Stimulated activated CD4-positive, alpha-beta T cell treated with anti-CD3 and anti-CD28 coated beads, TNF-alpha, amount 100 ng/mL, for 48 hours (primary cell): ENCODE measurements at regions not wholly inside any gene's neighbourhood (a gene's known extent, or its start where the extent isn't known, plus 50 kb on each side); places are given as distances from the start of the nearest gene placed in this dataset.
"Not testable (repeated sequence)": the region's sequence is repeated elsewhere in the genome, so short reads cannot be mapped to it uniquely, and the experiment has no call there.

ENCODE experiments used
- DNase-seq, 3 donors: peaks; one replicate each; pipeline ENCODE4 v3.0.0-alpha.2; 2020; ENCODE audit warnings: low read depth in 3 of 3

- DNase-seq: no peak
These were observed 307.7 kb upstream of the ARSJ start for GRCh38 chr4:114287079-114287696.

- no peak for DNase-seq
These were observed 302.5 kb upstream of the UGT8 start for GRCh38 chr4:114296126-114296525.

GRCh38 chr4:114302472-114302871 is 296.1 kb upstream of the UGT8 start:
- DNase-seq: no peak

GRCh38 chr4:114304046-114304445 is 294.6 kb upstream of the UGT8 start:
- DNase-seq: no peak

- DNase-seq: no peak
These were observed 294.0 kb upstream of the UGT8 start for GRCh38 chr4:114304567-114304966.

- no peak for DNase-seq
These were observed 291.7 kb upstream of the UGT8 start for GRCh38 chr4:114306946-114307345.

GRCh38 chr4:114310296-114310925 is 288.2 kb upstream of the UGT8 start:
- DNase-seq: no peak

GRCh38 chr4:114311787-114312186 is 286.8 kb upstream of the UGT8 start:
- DNase-seq: no peak

GRCh38 chr4:114312338-114312737 is 286.3 kb upstream of the UGT8 start:
- DNase-seq: no peak

GRCh38 chr4:114316789-114317188 is 281.8 kb upstream of the UGT8 start:
- no peak for DNase-seq

GRCh38 chr4:114317564-114317963 is 281.0 kb upstream of the UGT8 start:
- no peak for DNase-seq

- no peak for DNase-seq
These were observed 280.3 kb upstream of the UGT8 start for GRCh38 chr4:114318309-114318708.

- DNase-seq: no peak
These were observed 278.5 kb upstream of the UGT8 start for GRCh38 chr4:114320126-114320525.

- DNase-seq: no peak
These were observed 277.2 kb upstream of the UGT8 start for GRCh38 chr4:114321366-114321765.

GRCh38 chr4:114323841-114324240 is 274.8 kb upstream of the UGT8 start:
- no peak for DNase-seq

GRCh38 chr4:114326358-114326757 is 272.2 kb upstream of the UGT8 start:
- no peak for DNase-seq

- DNase-seq: no peak
These were observed 266.5 kb upstream of the UGT8 start for GRCh38 chr4:114332119-114332518.

GRCh38 chr4:114334363-114334762 is 264.2 kb upstream of the UGT8 start:
- not testable (repeated sequence) for DNase-seq

GRCh38 chr4:114334884-114335330 is 263.7 kb upstream of the UGT8 start:
- DNase-seq: no peak

- no peak for DNase-seq
These were observed 263.3 kb upstream of the UGT8 start for GRCh38 chr4:114335339-114335738.

GRCh38 chr4:114343015-114343414 is 255.6 kb upstream of the UGT8 start:
- DNase-seq: no peak

- DNase-seq: no peak
These were observed 248.9 kb upstream of the UGT8 start for GRCh38 chr4:114349543-114350175.

- DNase-seq: no peak
These were observed 239.7 kb upstream of the UGT8 start for GRCh38 chr4:114358901-114359300.
